Ovary (tissue), 3 donors: ENCODE measurements at regions not wholly inside any gene's neighbourhood (a gene's known extent, or its start where the extent isn't known, plus 50 kb on each side); places are given as distances from the start of the nearest gene placed in this dataset.

Experiments
- CTCF ChIP-seq, 3 donors: fragments of 450-650 bp in 2 of 3; fragments of 200-600 bp in 1 of 3; IDR thresholded peaks; one replicate each; pipeline versions ENCODE4 v1.5.1 to v1.8.0; 2016 to 2022; ENCODE audit warnings: antibody characterized with exemption in 3 of 3, mild to moderate bottlenecking in 1 of 3
- POLR2A ChIP-seq: fragments of 450-650 bp; IDR thresholded peaks from one replicate; pipeline ENCODE4 v1.6.1; 2017; ENCODE audit warnings: antibody characterized with exemption, mild to moderate bottlenecking, moderate library complexity
- donor health status: DM: no; HTN: no; CAD: no.

GRCh38 chr14:54232735-54233134, 164.1 kb upstream of the CDKN3 start:
- TF ChIP-seq CTCF (IDR thresholded peaks at IDR 0.05) (no peak), POLR2A (no peak)
